ENCODE measurements at regions not wholly inside any gene's neighbourhood (a gene's known extent, or its start where the extent isn't known, plus 50 kb on each side); places are given as distances from the start of the nearest gene placed in this dataset.

- no peak overlapping the region for H3K27ac ChIP-seq
- H3K27me3 ChIP-seq (ENCODE audit: insufficient read depth, low read depth, severe bottlenecking) = no peaks in the 10 kb centered on the region
- H3K9me3 ChIP-seq (ENCODE audit: severe bottlenecking) = no peaks in the 10 kb centered on the region
- no peak for TF ChIP-seq CTCF (IDR thresholded peaks at IDR 0.05; ENCODE audit: low read depth, low read length)
- H3K4me3 ChIP-seq (ENCODE audit: low read depth, low read length) = no peak overlapping the region
- no peak for DNase-seq
- H3K36me3 ChIP-seq = no peaks in the 10 kb centered on the region
Measured at GRCh38 chr2:235324324-235324723, 169.5 kb upstream of the AGAP1 start.

GRCh38 chr2:235325151-235325550, 168.7 kb upstream of the AGAP1 start:
- Histone ChIP-seq H3K27ac (no peak overlapping the region), H3K36me3 (no peaks in the 10 kb centered on the region), H3K27me3 (ENCODE audit: insufficient read depth, low read depth, severe bottlenecking) (no peaks in the 10 kb centered on the region), H3K9me3 (ENCODE audit: severe bottlenecking) (no peaks in the 10 kb centered on the region), H3K4me3 (ENCODE audit: low read depth, low read length) (no peak overlapping the region)
- DNase-seq = peak; percentile 24
- no peak for TF ChIP-seq CTCF (IDR thresholded peaks at IDR 0.05; ENCODE audit: low read depth, low read length)

- H3K27me3 ChIP-seq (ENCODE audit: insufficient read depth, low read depth, severe bottlenecking) = no peaks in the 10 kb centered on the region
- no peaks in the 10 kb centered on the region for H3K9me3 ChIP-seq (ENCODE audit: severe bottlenecking)
- H3K4me3 ChIP-seq (ENCODE audit: low read depth, low read length) = no peak overlapping the region
- TF ChIP-seq CTCF (IDR thresholded peaks at IDR 0.05; ENCODE audit: low read depth, low read length) = no peak
- no peaks in the 10 kb centered on the region for H3K36me3 ChIP-seq
- no peak overlapping the region for H3K27ac ChIP-seq
- DNase-seq = no peak
Measured at GRCh38 chr2:235328991-235329390, 164.9 kb upstream of the AGAP1 start.

- Histone ChIP-seq H3K4me3 (ENCODE audit: low read depth, low read length) (no peak overlapping the region), H3K9me3 (ENCODE audit: severe bottlenecking) (no peaks in the 10 kb centered on the region), H3K27ac (no peak overlapping the region), H3K36me3 (no peaks in the 10 kb centered on the region), H3K27me3 (ENCODE audit: insufficient read depth, low read depth, severe bottlenecking) (no peaks in the 10 kb centered on the region)
- DNase-seq = no peak
- TF ChIP-seq CTCF (IDR thresholded peaks at IDR 0.05; ENCODE audit: low read depth, low read length) = no peak
Measured at GRCh38 chr2:235330775-235331451, 162.9 kb upstream of the AGAP1 start.

- TF ChIP-seq CTCF (IDR thresholded peaks at IDR 0.05; ENCODE audit: low read depth, low read length) = no peak
- no peaks in the 10 kb centered on the region for H3K27me3 ChIP-seq (ENCODE audit: insufficient read depth, low read depth, severe bottlenecking)
- no peak overlapping the region for H3K27ac ChIP-seq
- H3K4me3 ChIP-seq (ENCODE audit: low read depth, low read length) = no peak overlapping the region
- H3K9me3 ChIP-seq (ENCODE audit: severe bottlenecking) = no peaks in the 10 kb centered on the region
- no peaks in the 10 kb centered on the region for H3K36me3 ChIP-seq
- DNase-seq = no peak
Measured at GRCh38 chr2:235332240-235332890, 161.5 kb upstream of the AGAP1 start.

Data from WERI-Rb-1 (cell line).